ENCODE measurements at regions not wholly inside any gene's neighbourhood (a gene's known extent, or its start where the extent isn't known, plus 50 kb on each side); places are given as distances from the start of the nearest gene placed in this dataset.

- TF ChIP-seq, protein P1, sequence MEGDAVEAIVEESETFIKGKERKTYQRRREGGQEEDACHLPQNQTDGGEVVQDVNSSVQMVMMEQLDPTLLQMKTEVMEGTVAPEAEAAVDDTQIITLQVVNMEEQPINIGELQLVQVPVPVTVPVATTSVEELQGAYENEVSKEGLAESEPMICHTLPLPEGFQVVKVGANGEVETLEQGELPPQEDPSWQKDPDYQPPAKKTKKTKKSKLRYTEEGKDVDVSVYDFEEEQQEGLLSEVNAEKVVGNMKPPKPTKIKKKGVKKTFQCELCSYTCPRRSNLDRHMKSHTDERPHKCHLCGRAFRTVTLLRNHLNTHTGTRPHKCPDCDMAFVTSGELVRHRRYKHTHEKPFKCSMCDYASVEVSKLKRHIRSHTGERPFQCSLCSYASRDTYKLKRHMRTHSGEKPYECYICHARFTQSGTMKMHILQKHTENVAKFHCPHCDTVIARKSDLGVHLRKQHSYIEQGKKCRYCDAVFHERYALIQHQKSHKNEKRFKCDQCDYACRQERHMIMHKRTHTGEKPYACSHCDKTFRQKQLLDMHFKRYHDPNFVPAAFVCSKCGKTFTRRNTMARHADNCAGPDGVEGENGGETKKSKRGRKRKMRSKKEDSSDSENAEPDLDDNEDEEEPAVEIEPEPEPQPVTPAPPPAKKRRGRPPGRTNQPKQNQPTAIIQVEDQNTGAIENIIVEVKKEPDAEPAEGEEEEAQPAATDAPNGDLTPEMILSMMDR (IDR thresholded peaks at IDR 0.05) = no peak
- no peak for TF ChIP-seq EZH2phosphoT487 (IDR thresholded peaks at IDR 0.05)
- TF ChIP-seq EZH2 (IDR thresholded peaks at IDR 0.05) = no peak
These were observed 482.9 kb upstream of the USP24 start for GRCh38 chr1:55697997-55698535.

Measured in neural progenitor cell (in vitro differentiated cells).